HG03571 (cell line): ENCODE measurements at regions not wholly inside any gene's neighbourhood (a gene's known extent, or its start where the extent isn't known, plus 50 kb on each side); places are given as distances from the start of the nearest gene placed in this dataset.
"Not testable (repeated sequence)": the region's sequence is repeated elsewhere in the genome, so short reads cannot be mapped to it uniquely, and the experiment has no call there.

Experiments used
- ATAC-seq: cut with Tn5 transposase; IDR thresholded peaks from one replicate; pipeline ENCODE4 v1.9.1; 2021; ENCODE audit not compliant: unreplicated experiment

- ATAC-seq: no peak
Measured at GRCh38 chr6:92737983-92738382, 681.4 kb downstream of the EPHA7 start.

- no peak for ATAC-seq
Measured at GRCh38 chr6:92723390-92723931, 695.9 kb downstream of the EPHA7 start.

- ATAC-seq: no peak
Measured at GRCh38 chr6:92719773-92720172, 699.6 kb downstream of the EPHA7 start.

GRCh38 chr6:92716638-92717037 lies 702.7 kb downstream of the EPHA7 start:
- no peak for ATAC-seq

GRCh38 chr6:92715991-92716390 lies 703.4 kb downstream of the EPHA7 start:
- ATAC-seq: no peak

GRCh38 chr6:92714346-92714745 lies 705.0 kb downstream of the EPHA7 start:
- no peak for ATAC-seq

- no peak for ATAC-seq
Measured at GRCh38 chr6:92710048-92710447, 709.3 kb downstream of the EPHA7 start.

- ATAC-seq: no peak
Measured at GRCh38 chr6:92708945-92709344, 710.4 kb downstream of the EPHA7 start.

GRCh38 chr6:92708270-92708669 lies 711.1 kb downstream of the EPHA7 start:
- no peak for ATAC-seq

- no peak for ATAC-seq
Measured at GRCh38 chr6:92706976-92707375, 712.4 kb downstream of the EPHA7 start.

- ATAC-seq: no peak
Measured at GRCh38 chr6:92701425-92702096, 717.8 kb downstream of the EPHA7 start.

- no peak for ATAC-seq
Measured at GRCh38 chr6:92700411-92700810, 718.9 kb downstream of the EPHA7 start.

GRCh38 chr6:92690997-92691599 lies 728.3 kb downstream of the EPHA7 start:
- no peak for ATAC-seq

- no peak for ATAC-seq
Measured at GRCh38 chr6:92688342-92688741, 731.0 kb downstream of the EPHA7 start.

- ATAC-seq: no peak
Measured at GRCh38 chr6:92687278-92687677, 732.1 kb downstream of the EPHA7 start.

- no peak for ATAC-seq
Measured at GRCh38 chr6:92684386-92684785, 735.0 kb downstream of the EPHA7 start.

- no peak for ATAC-seq
Measured at GRCh38 chr6:92683748-92684147, 735.6 kb downstream of the EPHA7 start.

- no peak for ATAC-seq
Measured at GRCh38 chr6:92682516-92683398, 736.6 kb downstream of the EPHA7 start.

- ATAC-seq: no peak
Measured at GRCh38 chr6:92681401-92681800, 738.0 kb downstream of the EPHA7 start.

- ATAC-seq: not testable (repeated sequence)
Measured at GRCh38 chr6:92671462-92671861, 747.9 kb downstream of the EPHA7 start.

- ATAC-seq: no peak
Measured at GRCh38 chr6:92667843-92668242, 751.5 kb downstream of the EPHA7 start.
